DND-41 (cell line): ENCODE measurements at regions not wholly inside any gene's neighbourhood (a gene's known extent, or its start where the extent isn't known, plus 50 kb on each side); places are given as distances from the start of the nearest gene placed in this dataset.
A peak's percentile ranks its signal among the peaks of the same experiment; 100 is the strongest.

Experiments used
- ATAC-seq: fragments of 200-7000 bp; cut with Tn5 transposase; 3 replicates; pipeline ENCODE4 v1.9.1; 2021; ENCODE audit warnings: low read depth; ENCODE audit not compliant: insufficient read depth
- DNase-seq: peaks from one replicate; pipeline ENCODE4 v3.0.0-alpha.2; 2020
- H2AFZ ChIP-seq: 2 replicates; pipeline ENCODE4 v1.6.0; 2012; ENCODE audit warnings: low read depth, low read length
- H3K27ac ChIP-seq: 2 replicates; pipeline ENCODE4 v1.5.1; 2012; ENCODE audit warnings: low read length, inconsistent platforms
- H3K27me3 ChIP-seq: fragments of 200-600 bp; sonication (generic); 2 replicates; pipeline ENCODE4 v1.6.0; 2012; ENCODE audit warnings: low read length, mild to moderate bottlenecking, inconsistent platforms; ENCODE audit not compliant: insufficient read depth, poor library complexity
- H3K36me3 ChIP-seq: 2 replicates; pipeline ENCODE4 v1.5.1; 2012; ENCODE audit warnings: low read length, inconsistent platforms; ENCODE audit not compliant: insufficient read depth
- H3K4me1 ChIP-seq: 2 replicates; pipeline ENCODE4 v1.5.1; 2012; ENCODE audit warnings: mild to moderate bottlenecking, low read length; ENCODE audit not compliant: insufficient read depth
- H3K4me2 ChIP-seq: 2 replicates; pipeline ENCODE4 v1.6.0; 2012; ENCODE audit warnings: mild to moderate bottlenecking, moderate library complexity, low read length, inconsistent platforms; ENCODE audit not compliant: insufficient read depth
- H3K4me3 ChIP-seq, 2 experiments: fragments of 200-600 bp in 1 of 2; shearing (Covaris generic) in 1 of 2; 2 replicates each; pipeline ENCODE4 v1.5.1; 2012 to 2016; ENCODE audit warnings: inconsistent platforms in 2 of 2, low read length in 2 of 2, mild to moderate bottlenecking in 2 of 2, low read depth in 1 of 2, moderate library complexity in 1 of 2
- H3K79me2 ChIP-seq: 2 replicates; pipeline ENCODE4 v1.6.0; 2012; ENCODE audit warnings: low read length, inconsistent platforms; ENCODE audit not compliant: insufficient read depth
- H3K9ac ChIP-seq: 2 replicates; pipeline ENCODE4 v1.6.0; 2012; ENCODE audit warnings: low read depth, mild to moderate bottlenecking, inconsistent platforms, low read length, moderate library complexity
- H3K9me3 ChIP-seq: 2 replicates; pipeline ENCODE4 v1.5.1; 2012; ENCODE audit warnings: low read length, moderate library complexity, mild to moderate bottlenecking, inconsistent platforms; ENCODE audit not compliant: insufficient read depth, severe bottlenecking
- H4K20me1 ChIP-seq: 2 replicates; pipeline ENCODE4 v1.6.0; 2012; ENCODE audit warnings: low read length; ENCODE audit not compliant: insufficient read depth
- CTCF ChIP-seq: IDR thresholded peaks from 2 replicates; pipeline ENCODE4 v1.5.1; 2012; ENCODE audit warnings: borderline replicate concordance, low read length, moderate library complexity, mild to moderate bottlenecking; ENCODE audit not compliant: poor library complexity, severe bottlenecking; ENCODE audit errors: extremely low read depth
- EZH2 ChIP-seq: IDR thresholded peaks from 3 replicates; pipeline ENCODE4 v1.6.1; 2012; ENCODE audit warnings: borderline replicate concordance, low read depth, mild to moderate bottlenecking, moderate library complexity, low read length, inconsistent platforms; ENCODE audit not compliant: severe bottlenecking

- no peaks in the 10 kb centered on the region for H3K9me3 ChIP-seq
- no peak for TF ChIP-seq EZH2
- no peak for TF ChIP-seq CTCF
- no peaks in the 10 kb centered on the region for H3K79me2 ChIP-seq
- no peak overlapping the region for H3K4me3 ChIP-seq
- no peaks in the 10 kb centered on the region for H3K4me1 ChIP-seq
- no peak overlapping the region for H3K27ac ChIP-seq
- H3K9ac ChIP-seq, result no peak overlapping the region
- no peak overlapping the region for H2AFZ ChIP-seq
- H3K4me2 ChIP-seq, result no peak overlapping the region
- H3K27me3 ChIP-seq, result peaks cover 4% of the 10 kb centered on the region
- ATAC-seq, result no peak
- H4K20me1 ChIP-seq, result no peaks in the 10 kb centered on the region
- no peak for DNase-seq
- H3K36me3 ChIP-seq, result no peaks in the 10 kb centered on the region
These were observed 380.3 kb upstream of the ARID1B start for GRCh38 chr6:156396791-156397418.

GRCh38 chr6:156396068-156396771, 381.0 kb upstream of the ARID1B start:
- no peaks in the 10 kb centered on the region for H3K36me3 ChIP-seq
- H3K27ac ChIP-seq, result no peak overlapping the region
- DNase-seq (no peak), ATAC-seq (peak; percentile 19; the same call in 1 of the 3 replicates)
- H3K9me3 ChIP-seq, result no peaks in the 10 kb centered on the region
- no peaks in the 10 kb centered on the region for H4K20me1 ChIP-seq
- H3K9ac ChIP-seq, result no peak overlapping the region
- H3K79me2 ChIP-seq, result no peaks in the 10 kb centered on the region
- H3K4me2 ChIP-seq, result no peak overlapping the region
- no peaks in the 10 kb centered on the region for H3K4me1 ChIP-seq
- peaks cover 4% of the 10 kb centered on the region for H3K27me3 ChIP-seq
- no peak overlapping the region for H3K4me3 ChIP-seq
- TF ChIP-seq CTCF (no peak), EZH2 (no peak)
- H2AFZ ChIP-seq, result no peak overlapping the region

- Histone ChIP-seq H3K9me3 (no peaks in the 10 kb centered on the region), H3K9ac (no peak overlapping the region), H3K4me2 (no peak overlapping the region), H3K27me3 (peaks cover 4% of the 10 kb centered on the region), H3K27ac (no peak overlapping the region), H3K4me1 (no peaks in the 10 kb centered on the region), H3K36me3 (no peaks in the 10 kb centered on the region), H3K4me3 (no peak overlapping the region), H3K79me2 (no peaks in the 10 kb centered on the region), H4K20me1 (no peaks in the 10 kb centered on the region), H2AFZ (no peak overlapping the region)
- TF ChIP-seq CTCF, result no peak
- TF ChIP-seq EZH2, result no peak
- DNase-seq, result no peak
- ATAC-seq, result no peak
These were observed 381.9 kb upstream of the ARID1B start for GRCh38 chr6:156395276-156395675.
